ENCODE measurements at regions not wholly inside any gene's neighbourhood (a gene's known extent, or its start where the extent isn't known, plus 50 kb on each side); places are given as distances from the start of the nearest gene placed in this dataset.

- CTCF ChIA-PET = no interaction called here
- H3K27ac ChIP-seq (ENCODE audit: low read length) = no peak overlapping the region
- H3K36me3 ChIP-seq (ENCODE audit: control insufficient read depth, insufficient read depth, low read length) = no peaks in the 10 kb centered on the region
- no peaks in the 10 kb centered on the region for H3K9me3 ChIP-seq (ENCODE audit: control insufficient read depth, insufficient read depth, low read depth, low read length)
- ATAC-seq (no peak), DNase-seq (ENCODE audit: low read depth, low spot score) (no peak)
- H3K4me3 ChIP-seq (ENCODE audit: low read depth in 2 of 2, low read length in 2 of 2) = no peak overlapping the region
- intact Hi-C loops (cut with micrococcal nuclease; ENCODE audit: unreplicated experiment) (no loop called here), in situ Hi-C loops (cut with HindIII; ENCODE audit: low pct_unique_long_range_greater_than_20kb, low sequenced_read_pairs) (no loop called here)
- BruUV-seq (replicated peaks) = no TSS peak
- POLR2A ChIA-PET = no interaction called here
- no peaks in the 10 kb centered on the region for H3K4me1 ChIP-seq (ENCODE audit: control insufficient read depth, insufficient read depth, low read length)
- TF ChIP-seq SIN3A (IDR thresholded peaks at IDR 0.05; ENCODE audit: borderline replicate concordance, insufficient read depth, low read depth, low read length) (no peak), REST (IDR thresholded peaks at IDR 0.05; ENCODE audit: insufficient read depth in 1 of 2, low read depth in 2 of 2, low read length in 1 of 2) (no peak), TCF7L2 (IDR thresholded peaks at IDR 0.05; ENCODE audit: low read depth, low read length) (no peak), POLR2AphosphoS5 (IDR thresholded peaks at IDR 0.05; ENCODE audit: low read depth, low read length) (no peak)
- TF ChIP-seq, protein P1, sequence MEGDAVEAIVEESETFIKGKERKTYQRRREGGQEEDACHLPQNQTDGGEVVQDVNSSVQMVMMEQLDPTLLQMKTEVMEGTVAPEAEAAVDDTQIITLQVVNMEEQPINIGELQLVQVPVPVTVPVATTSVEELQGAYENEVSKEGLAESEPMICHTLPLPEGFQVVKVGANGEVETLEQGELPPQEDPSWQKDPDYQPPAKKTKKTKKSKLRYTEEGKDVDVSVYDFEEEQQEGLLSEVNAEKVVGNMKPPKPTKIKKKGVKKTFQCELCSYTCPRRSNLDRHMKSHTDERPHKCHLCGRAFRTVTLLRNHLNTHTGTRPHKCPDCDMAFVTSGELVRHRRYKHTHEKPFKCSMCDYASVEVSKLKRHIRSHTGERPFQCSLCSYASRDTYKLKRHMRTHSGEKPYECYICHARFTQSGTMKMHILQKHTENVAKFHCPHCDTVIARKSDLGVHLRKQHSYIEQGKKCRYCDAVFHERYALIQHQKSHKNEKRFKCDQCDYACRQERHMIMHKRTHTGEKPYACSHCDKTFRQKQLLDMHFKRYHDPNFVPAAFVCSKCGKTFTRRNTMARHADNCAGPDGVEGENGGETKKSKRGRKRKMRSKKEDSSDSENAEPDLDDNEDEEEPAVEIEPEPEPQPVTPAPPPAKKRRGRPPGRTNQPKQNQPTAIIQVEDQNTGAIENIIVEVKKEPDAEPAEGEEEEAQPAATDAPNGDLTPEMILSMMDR (IDR thresholded peaks at IDR 0.05) = no peak
- H3K27me3 ChIP-seq (ENCODE audit: control insufficient read depth, insufficient read depth, low read length) = no peaks in the 10 kb centered on the region
Measured at GRCh38 chr5:124878583-124879342, 132.3 kb upstream of the ZNF608 start.

- BruUV-seq (replicated peaks) = no TSS peak
- DNase-seq (ENCODE audit: low read depth, low spot score) (no peak), ATAC-seq (no peak)
- no peak for TF ChIP-seq REST (IDR thresholded peaks at IDR 0.05; ENCODE audit: insufficient read depth in 1 of 2, low read depth in 2 of 2, low read length in 1 of 2)
- TF ChIP-seq, protein P1 (IDR thresholded peaks at IDR 0.05) = no peak
- no peak for TF ChIP-seq POLR2AphosphoS5 (IDR thresholded peaks at IDR 0.05; ENCODE audit: low read depth, low read length)
- TF ChIP-seq SIN3A (IDR thresholded peaks at IDR 0.05; ENCODE audit: borderline replicate concordance, insufficient read depth, low read depth, low read length) = no peak
- no peak for TF ChIP-seq TCF7L2 (IDR thresholded peaks at IDR 0.05; ENCODE audit: low read depth, low read length)
- peak overlapping the region; percentile 18; the same call in 1 of the 2 replicates for H3K27ac ChIP-seq (ENCODE audit: low read length)
- POLR2A ChIA-PET = no interaction called here
- intact Hi-C loops (cut with micrococcal nuclease; ENCODE audit: unreplicated experiment) (no loop called here), in situ Hi-C loops (cut with HindIII; ENCODE audit: low pct_unique_long_range_greater_than_20kb, low sequenced_read_pairs) (no loop called here)
- no peaks in the 10 kb centered on the region for H3K36me3 ChIP-seq (ENCODE audit: control insufficient read depth, insufficient read depth, low read length)
- CTCF ChIA-PET = no interaction called here
- no peak overlapping the region for H3K4me3 ChIP-seq (ENCODE audit: low read depth in 2 of 2, low read length in 2 of 2)
- H3K4me1 ChIP-seq (ENCODE audit: control insufficient read depth, insufficient read depth, low read length) = no peaks in the 10 kb centered on the region
- H3K27me3 ChIP-seq (ENCODE audit: control insufficient read depth, insufficient read depth, low read length) = no peaks in the 10 kb centered on the region
- H3K9me3 ChIP-seq (ENCODE audit: control insufficient read depth, insufficient read depth, low read depth, low read length) = no peaks in the 10 kb centered on the region
Measured at GRCh38 chr5:124880903-124881697, 134.7 kb upstream of the ZNF608 start.
